DND-41 (cell line): ENCODE measurements at regions not wholly inside any gene's neighbourhood (a gene's known extent, or its start where the extent isn't known, plus 50 kb on each side); places are given as distances from the start of the nearest gene placed in this dataset.

Experiments
- EZH2 ChIP-seq: IDR thresholded peaks from 3 replicates; pipeline ENCODE4 v1.6.1; 2012; ENCODE audit warnings: borderline replicate concordance, low read depth, mild to moderate bottlenecking, moderate library complexity, low read length, inconsistent platforms; ENCODE audit not compliant: severe bottlenecking
- TF ChIP-seq, protein P1 (sequence below): IDR thresholded peaks from 2 replicates; pipeline ENCODE4 v1.5.1; 2012; ENCODE audit warnings: borderline replicate concordance, low read length, moderate library complexity, mild to moderate bottlenecking; ENCODE audit not compliant: poor library complexity, severe bottlenecking; ENCODE audit errors: extremely low read depth

DNA sequence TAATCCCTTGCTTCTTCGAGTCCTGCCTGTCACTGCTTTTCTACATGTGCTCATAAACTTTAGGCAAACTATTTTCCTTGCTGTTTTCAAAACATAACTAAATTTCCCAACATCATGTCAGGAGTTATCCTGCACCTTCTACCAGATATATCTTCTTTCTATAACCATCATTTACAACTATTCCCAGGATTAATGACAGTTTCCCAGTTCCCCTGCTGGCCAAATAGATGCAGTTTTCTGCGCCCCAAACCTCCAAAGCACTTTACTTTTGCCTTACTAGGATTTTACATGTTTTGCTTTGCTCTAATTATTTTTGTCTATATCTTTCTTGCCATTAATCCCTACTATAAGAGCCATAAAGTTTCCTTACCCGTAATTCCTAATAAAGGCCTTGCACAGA is 122.5 kb downstream of the GLUL start:
- TF ChIP-seq, protein P1, sequence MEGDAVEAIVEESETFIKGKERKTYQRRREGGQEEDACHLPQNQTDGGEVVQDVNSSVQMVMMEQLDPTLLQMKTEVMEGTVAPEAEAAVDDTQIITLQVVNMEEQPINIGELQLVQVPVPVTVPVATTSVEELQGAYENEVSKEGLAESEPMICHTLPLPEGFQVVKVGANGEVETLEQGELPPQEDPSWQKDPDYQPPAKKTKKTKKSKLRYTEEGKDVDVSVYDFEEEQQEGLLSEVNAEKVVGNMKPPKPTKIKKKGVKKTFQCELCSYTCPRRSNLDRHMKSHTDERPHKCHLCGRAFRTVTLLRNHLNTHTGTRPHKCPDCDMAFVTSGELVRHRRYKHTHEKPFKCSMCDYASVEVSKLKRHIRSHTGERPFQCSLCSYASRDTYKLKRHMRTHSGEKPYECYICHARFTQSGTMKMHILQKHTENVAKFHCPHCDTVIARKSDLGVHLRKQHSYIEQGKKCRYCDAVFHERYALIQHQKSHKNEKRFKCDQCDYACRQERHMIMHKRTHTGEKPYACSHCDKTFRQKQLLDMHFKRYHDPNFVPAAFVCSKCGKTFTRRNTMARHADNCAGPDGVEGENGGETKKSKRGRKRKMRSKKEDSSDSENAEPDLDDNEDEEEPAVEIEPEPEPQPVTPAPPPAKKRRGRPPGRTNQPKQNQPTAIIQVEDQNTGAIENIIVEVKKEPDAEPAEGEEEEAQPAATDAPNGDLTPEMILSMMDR = no peak
- no peak for TF ChIP-seq EZH2
